Progenitor cell of endocrine pancreas (in vitro differentiated cells): ENCODE measurements at regions not wholly inside any gene's neighbourhood (a gene's known extent, or its start where the extent isn't known, plus 50 kb on each side); places are given as distances from the start of the nearest gene placed in this dataset.

ENCODE experiments used
- DNase-seq: peaks from one replicate; pipeline ENCODE4 v3.0.0; 2021; ENCODE audit warnings: low spot score; ENCODE audit not compliant: unreplicated experiment
- H3K27ac Mint-ChIP-seq: 2 replicates; pipeline ENCODE4 v1.8.0; 2021; ENCODE audit warnings: mild to moderate bottlenecking, moderate library complexity, mixed read lengths
- H3K27me3 Mint-ChIP-seq: 2 replicates; pipeline ENCODE4 v1.8.0; 2021; ENCODE audit warnings: mixed read lengths
- H3K36me3 Mint-ChIP-seq: 2 replicates; pipeline ENCODE4 v1.8.0; 2022; ENCODE audit warnings: mixed read lengths; ENCODE audit not compliant: insufficient read depth
- H3K4me1 Mint-ChIP-seq: 2 replicates; pipeline ENCODE4 v1.8.0; 2021; ENCODE audit warnings: low read depth, mixed read lengths
- H3K4me3 Mint-ChIP-seq: 2 replicates; pipeline ENCODE4 v1.8.0; 2021; ENCODE audit warnings: low read depth, mild to moderate bottlenecking, moderate library complexity, mixed read lengths
- H3K9me3 Mint-ChIP-seq: 2 replicates; pipeline ENCODE4 v1.8.0; 2021; ENCODE audit warnings: low read depth, mixed read lengths
- CTCF ChIP-seq: fragments of 200-600 bp; sonication (generic); IDR thresholded peaks from one replicate; pipeline ENCODE4 v1.5.0; 2021; ENCODE audit warnings: antibody characterized with exemption, mild to moderate bottlenecking; ENCODE audit not compliant: unreplicated experiment

- no peak for DNase-seq
- Mint-ChIP-seq H3K27me3 (peaks cover 22% of the 10 kb centered on the region), H3K4me1 (no peaks in the 10 kb centered on the region), H3K27ac (no peak overlapping the region), H3K4me3 (no peak overlapping the region), H3K36me3 (no peaks in the 10 kb centered on the region), H3K9me3 (peaks cover 6% of the 10 kb centered on the region)
- no peak for TF ChIP-seq CTCF
These were observed 245.7 kb downstream of the NSG2 start for GRCh38 chr5:174291162-174291561.

GRCh38 chr5:174292348-174292747 is 246.8 kb downstream of the NSG2 start:
- H3K36me3 Mint-ChIP-seq: no peaks in the 10 kb centered on the region
- H3K27me3 Mint-ChIP-seq: peaks cover 17% of the 10 kb centered on the region
- peaks cover 6% of the 10 kb centered on the region for H3K9me3 Mint-ChIP-seq
- no peak for TF ChIP-seq CTCF
- H3K4me3 Mint-ChIP-seq: no peak overlapping the region
- no peak overlapping the region for H3K27ac Mint-ChIP-seq
- H3K4me1 Mint-ChIP-seq: no peaks in the 10 kb centered on the region
- DNase-seq: no peak

- no peak for DNase-seq
These were observed 247.5 kb downstream of the NSG2 start for GRCh38 chr5:174293006-174293405.

GRCh38 chr5:174293481-174293880 is 248.0 kb downstream of the NSG2 start:
- no peak for DNase-seq
- no peaks in the 10 kb centered on the region for H3K36me3 Mint-ChIP-seq
- peaks cover 17% of the 10 kb centered on the region for H3K27me3 Mint-ChIP-seq
- no peaks in the 10 kb centered on the region for H3K4me1 Mint-ChIP-seq
- H3K4me3 Mint-ChIP-seq: no peak overlapping the region
- TF ChIP-seq CTCF: no peak
- peaks cover 6% of the 10 kb centered on the region for H3K9me3 Mint-ChIP-seq
- H3K27ac Mint-ChIP-seq: no peak overlapping the region

More at GRCh38 chr5:174293006-174293405, 247.5 kb downstream of the NSG2 start:
- Mint-ChIP-seq H3K4me3 (no peak overlapping the region), H3K27me3 (peaks cover 17% of the 10 kb centered on the region), H3K27ac (no peak overlapping the region), H3K4me1 (no peaks in the 10 kb centered on the region), H3K36me3 (no peaks in the 10 kb centered on the region), H3K9me3 (peaks cover 6% of the 10 kb centered on the region)
- TF ChIP-seq CTCF: no peak

- DNase-seq: no peak
- Mint-ChIP-seq H3K36me3 (no peaks in the 10 kb centered on the region), H3K27me3 (peaks cover 27% of the 10 kb centered on the region), H3K9me3 (peaks cover 5% of the 10 kb centered on the region), H3K27ac (no peak overlapping the region), H3K4me3 (no peak overlapping the region), H3K4me1 (no peaks in the 10 kb centered on the region)
- TF ChIP-seq CTCF: no peak
These were observed 249.6 kb downstream of the NSG2 start for GRCh38 chr5:174294891-174295620.
